ENCODE measurements at regions not wholly inside any gene's neighbourhood (a gene's known extent, or its start where the extent isn't known, plus 50 kb on each side); places are given as distances from the start of the nearest gene placed in this dataset.

- no peak overlapping the region for H3K27ac ChIP-seq
- DNase-seq = no peak
- no peaks in the 10 kb centered on the region for H3K36me3 ChIP-seq
- H3K4me1 ChIP-seq = no peaks in the 10 kb centered on the region
- intact Hi-C loops (cut with DNase I) = no loop called here
- H3K9me3 ChIP-seq = no peaks in the 10 kb centered on the region
- H3K27me3 ChIP-seq = no peaks in the 10 kb centered on the region
- no peak overlapping the region for H3K4me3 ChIP-seq
- TF ChIP-seq POLR2A (IDR thresholded peaks at IDR 0.05) (no peak), EP300 (IDR thresholded peaks at IDR 0.05) (no peak), CTCF (IDR thresholded peaks at IDR 0.05) (no peak), POLR2AphosphoS5 (IDR thresholded peaks at IDR 0.05) (no peak)
Observed at GRCh38 chr11:96760815-96761214, 371.0 kb downstream of the JRKL start.

- H3K27ac ChIP-seq = no peak overlapping the region
- no peaks in the 10 kb centered on the region for H3K36me3 ChIP-seq
- no peak for TF ChIP-seq POLR2AphosphoS5 (IDR thresholded peaks at IDR 0.05)
- no peak for TF ChIP-seq EP300 (IDR thresholded peaks at IDR 0.05)
- TF ChIP-seq POLR2A (IDR thresholded peaks at IDR 0.05) = no peak
- no peak for TF ChIP-seq CTCF (IDR thresholded peaks at IDR 0.05)
- no peaks in the 10 kb centered on the region for H3K9me3 ChIP-seq
- H3K4me3 ChIP-seq = no peak overlapping the region
- WGBS, 2 donors = 88 to 94% methylated on average over 1 of the region's 1 CpG
- H3K27me3 ChIP-seq = no peaks in the 10 kb centered on the region
- no peaks in the 10 kb centered on the region for H3K4me1 ChIP-seq
- intact Hi-C loops (cut with DNase I) = no loop called here
- DNase-seq = no peak
Observed at GRCh38 chr11:96761451-96761850, 371.6 kb downstream of the JRKL start.

GRCh38 chr11:96763244-96763643 is 373.4 kb downstream of the JRKL start:
- no peaks in the 10 kb centered on the region for H3K4me1 ChIP-seq
- no peaks in the 10 kb centered on the region for H3K27me3 ChIP-seq
- no peak for TF ChIP-seq POLR2AphosphoS5 (IDR thresholded peaks at IDR 0.05)
- TF ChIP-seq EP300 (IDR thresholded peaks at IDR 0.05) = no peak
- no peak for TF ChIP-seq POLR2A (IDR thresholded peaks at IDR 0.05)
- no peak for TF ChIP-seq CTCF (IDR thresholded peaks at IDR 0.05)
- intact Hi-C loops (cut with DNase I) = no loop called here
- no peak overlapping the region for H3K4me3 ChIP-seq
- no peaks in the 10 kb centered on the region for H3K36me3 ChIP-seq
- no peak overlapping the region for H3K27ac ChIP-seq
- no peaks in the 10 kb centered on the region for H3K9me3 ChIP-seq
- 75 to 89% methylated on average over 3 of the region's 3 CpGs for WGBS, 2 donors
- no peak for DNase-seq

GRCh38 chr11:96778272-96778671 is 388.5 kb downstream of the JRKL start:
- no peaks in the 10 kb centered on the region for H3K27me3 ChIP-seq
- no peaks in the 10 kb centered on the region for H3K9me3 ChIP-seq
- DNase-seq = no peak
- no peak overlapping the region for H3K4me3 ChIP-seq
- no peaks in the 10 kb centered on the region for H3K4me1 ChIP-seq
- TF ChIP-seq POLR2AphosphoS5 (IDR thresholded peaks at IDR 0.05) = no peak
- no peak for TF ChIP-seq CTCF (IDR thresholded peaks at IDR 0.05)
- TF ChIP-seq EP300 (IDR thresholded peaks at IDR 0.05) = no peak
- no peak for TF ChIP-seq POLR2A (IDR thresholded peaks at IDR 0.05)
- intact Hi-C loops (cut with DNase I) = no loop called here
- H3K36me3 ChIP-seq = no peaks in the 10 kb centered on the region
- H3K27ac ChIP-seq = no peak overlapping the region

- no peaks in the 10 kb centered on the region for H3K9me3 ChIP-seq
- intact Hi-C loops (cut with DNase I) = no loop called here
- H3K4me1 ChIP-seq = no peaks in the 10 kb centered on the region
- H3K4me3 ChIP-seq = no peak overlapping the region
- TF ChIP-seq POLR2A (IDR thresholded peaks at IDR 0.05) (no peak), EP300 (IDR thresholded peaks at IDR 0.05) (no peak), POLR2AphosphoS5 (IDR thresholded peaks at IDR 0.05) (no peak), CTCF (IDR thresholded peaks at IDR 0.05) (no peak)
- no peak for DNase-seq
- H3K27ac ChIP-seq = no peak overlapping the region
- no peaks in the 10 kb centered on the region for H3K27me3 ChIP-seq
- H3K36me3 ChIP-seq = no peaks in the 10 kb centered on the region
Observed at GRCh38 chr11:96779030-96779429, 389.2 kb downstream of the JRKL start.

Measured in sigmoid colon (tissue), 6 donors.